HEK293 (cell line): ENCODE measurements at regions not wholly inside any gene's neighbourhood (a gene's known extent, or its start where the extent isn't known, plus 50 kb on each side); places are given as distances from the start of the nearest gene placed in this dataset.

ENCODE experiments used
- CTCF ChIA-PET: fragments of 350-600 bp; formaldehyde crosslinking; extraction: SDS; loops from one replicate; lab custom pipeline; 2021; ENCODE audit warnings: antibody characterized with exemption; lab: Yijun Ruan, JAX
- POLR2A ChIA-PET: fragments of 300-600 bp; formaldehyde crosslinking; extraction: SDS; loops from one replicate; lab custom pipeline; 2020; ENCODE audit warnings: antibody characterized with exemption, inconsistent platforms; lab: Yijun Ruan, JAX
- H3K27ac ChIP-seq: fragments of 200-500 bp; sonication (Bioruptor generic); 2 replicates; pipeline ENCODE4 v1.5.1; 2014; ENCODE audit warnings: low read depth, low read length, control low read depth, inconsistent platforms; ENCODE audit errors: extremely low read depth
- H3K36me3 ChIP-seq, 2 experiments: fragments of 200-500 bp in 1 of 2; sonication (Bioruptor generic) in 1 of 2; 1 replicate in 1 of 2; 2 replicates in 1 of 2; pipeline ENCODE4 v1.5.1; 2014 to 2017; ENCODE audit warnings: inconsistent platforms in 2 of 2, low read length in 2 of 2; ENCODE audit not compliant: control insufficient read depth in 2 of 2, insufficient read depth in 1 of 2
- H3K4me1 ChIP-seq: fragments of 200-500 bp; sonication (Bioruptor generic); 2 replicates; pipeline ENCODE4 v1.5.1; 2014; ENCODE audit warnings: mild to moderate bottlenecking, low read length, inconsistent platforms; ENCODE audit not compliant: control insufficient read depth, insufficient read depth
- H3K4me3 ChIP-seq: 2 replicates; pipeline ENCODE4 v1.5.1; 2011; ENCODE audit warnings: low read depth, mild to moderate bottlenecking, control low read depth, low read length, moderate library complexity
- H3K9me3 ChIP-seq: fragments of 200-500 bp; sonication (Bioruptor generic); 2 replicates; pipeline ENCODE4 v1.5.1; 2014; ENCODE audit warnings: low read depth, low read length, inconsistent platforms; ENCODE audit not compliant: control insufficient read depth, insufficient read depth
- AEBP2 ChIP-seq: fragments of 450-650 bp; formaldehyde crosslinking; IDR thresholded peaks from 2 replicates; pipeline ENCODE4 v1.5.1; 2016; ENCODE audit warnings: missing biosample characterization, missing genetic modification characterization, borderline replicate concordance
- HIC1 ChIP-seq: fragments of 450-650 bp; formaldehyde crosslinking; IDR thresholded peaks from 2 replicates; pipeline ENCODE4 v1.5.1; 2016; ENCODE audit warnings: missing biosample characterization, missing genetic modification characterization
- KLF10 ChIP-seq: fragments of 450-650 bp; IDR thresholded peaks from 2 replicates; pipeline ENCODE4 v1.5.1; 2018; ENCODE audit warnings: missing biosample characterization, mild to moderate bottlenecking, missing genetic modification characterization
- MEIS1 ChIP-seq: sonication (generic); formaldehyde crosslinking; IDR thresholded peaks from 2 replicates; pipeline ENCODE4 v1.8.1; 2022; ENCODE audit warnings: missing genetic modification reagents, mild to moderate bottlenecking, borderline replicate concordance
- PRDM4 ChIP-seq: fragments of 450-650 bp; formaldehyde crosslinking; IDR thresholded peaks from 2 replicates; pipeline ENCODE4 v1.5.1; 2017; ENCODE audit warnings: missing biosample characterization, missing genetic modification characterization
- SP3 ChIP-seq: fragments of 450-650 bp; formaldehyde crosslinking; IDR thresholded peaks from 2 replicates; pipeline ENCODE4 v1.5.1; 2016; ENCODE audit warnings: missing biosample characterization, missing genetic modification characterization
- ZBTB48 ChIP-seq: fragments of 450-650 bp; formaldehyde crosslinking; IDR thresholded peaks from 2 replicates; pipeline ENCODE4 v1.5.1; 2016; ENCODE audit warnings: missing biosample characterization, missing genetic modification characterization
- ZNF2 ChIP-seq: fragments of 450-650 bp; formaldehyde crosslinking; IDR thresholded peaks from 2 replicates; pipeline ENCODE4 v1.5.1; 2016; ENCODE audit warnings: missing biosample characterization, missing genetic modification characterization
- ZNF26 ChIP-seq: fragments of 450-650 bp; formaldehyde crosslinking; IDR thresholded peaks from 2 replicates; pipeline ENCODE4 v1.5.1; 2016; ENCODE audit warnings: missing biosample characterization, missing genetic modification characterization
- ZNF302 ChIP-seq: fragments of 450-650 bp; formaldehyde crosslinking; IDR thresholded peaks from 2 replicates; pipeline ENCODE4 v1.5.1; 2016; ENCODE audit warnings: missing biosample characterization, missing genetic modification characterization, low read depth
- ZNF366 ChIP-seq: fragments of 450-650 bp; formaldehyde crosslinking; conservative IDR thresholded peaks from 2 replicates; pipeline ENCODE4 v1.5.1; 2016; ENCODE audit warnings: missing biosample characterization, missing genetic modification characterization
- ZNF37A ChIP-seq: fragments of 450-650 bp; IDR thresholded peaks from 2 replicates; pipeline ENCODE4 v1.5.1; 2018; ENCODE audit warnings: missing biosample characterization, missing genetic modification characterization
- ZNF433 ChIP-seq: fragments of 450-650 bp; formaldehyde crosslinking; IDR thresholded peaks from 2 replicates; pipeline ENCODE4 v1.5.1; 2016; ENCODE audit warnings: missing biosample characterization, missing genetic modification characterization, low read depth
- ZNF449 ChIP-seq: fragments of 450-650 bp; formaldehyde crosslinking; IDR thresholded peaks from 2 replicates; pipeline ENCODE4 v1.5.1; 2017; ENCODE audit warnings: missing biosample characterization, mild to moderate bottlenecking, missing genetic modification characterization, moderate library complexity
- ZNF548 ChIP-seq: fragments of 450-650 bp; formaldehyde crosslinking; IDR thresholded peaks from 2 replicates; pipeline ENCODE4 v1.5.1; 2016; ENCODE audit warnings: missing biosample characterization, missing genetic modification characterization
- ZNF555 ChIP-seq: fragments of 450-650 bp; formaldehyde crosslinking; conservative IDR thresholded peaks from 2 replicates; pipeline ENCODE4 v1.5.1; 2017; ENCODE audit warnings: missing biosample characterization, mild to moderate bottlenecking, missing genetic modification characterization, inconsistent platforms
- ZNF558 ChIP-seq: fragments of 450-650 bp; formaldehyde crosslinking; IDR thresholded peaks from 2 replicates; pipeline ENCODE4 v1.5.1; 2016; ENCODE audit warnings: missing biosample characterization, missing genetic modification characterization
- ZNF580 ChIP-seq: fragments of 450-650 bp; formaldehyde crosslinking; IDR thresholded peaks from 2 replicates; pipeline ENCODE4 v1.5.1; 2016; ENCODE audit warnings: missing biosample characterization, missing genetic modification characterization
- ZNF645 ChIP-seq: fragments of 450-650 bp; formaldehyde crosslinking; IDR thresholded peaks from 2 replicates; pipeline ENCODE4; 2016; ENCODE audit warnings: missing biosample characterization, missing genetic modification characterization
- ZNF747 ChIP-seq: fragments of 450-650 bp; formaldehyde crosslinking; IDR thresholded peaks from 2 replicates; pipeline ENCODE4 v1.5.1; 2016; ENCODE audit warnings: missing biosample characterization, missing genetic modification characterization
- ZNF785 ChIP-seq: fragments of 450-650 bp; formaldehyde crosslinking; IDR thresholded peaks from 2 replicates; pipeline ENCODE4 v1.5.1; 2016; ENCODE audit warnings: missing biosample characterization, missing genetic modification characterization
- ZNF830 ChIP-seq: fragments of 450-650 bp; IDR thresholded peaks from 2 replicates; pipeline ENCODE4 v1.5.0; 2018; ENCODE audit warnings: missing biosample characterization, missing genetic modification characterization, low read depth, mild to moderate bottlenecking, moderate library complexity
- ZNF837 ChIP-seq: fragments of 450-650 bp; formaldehyde crosslinking; IDR thresholded peaks from 2 replicates; pipeline ENCODE4 v1.5.1; 2016; ENCODE audit warnings: missing biosample characterization, missing genetic modification characterization
- ZSCAN30 ChIP-seq: fragments of 450-650 bp; IDR thresholded peaks from 2 replicates; pipeline ENCODE4 v1.5.1; 2018; ENCODE audit warnings: missing biosample characterization, mild to moderate bottlenecking, missing genetic modification characterization, moderate library complexity

GRCh38 chr18:65278939-65279667 lies 471.7 kb upstream of the CDH7 start:
- POLR2A ChIA-PET = no interaction called here
- TF ChIP-seq ZNF302 (tag by site-specific recombination) (no peak), ZNF2 (no peak), ZNF837 (no peak), ZNF433 (no peak), SP3 (tag by site-specific recombination) (no peak), ZNF645 (tag by site-specific recombination) (no peak), ZBTB48 (no peak), ZNF26 (tag by site-specific recombination) (no peak), ZNF830 (tag by site-specific recombination) (no peak), ZNF555 (no peak), ZNF785 (no peak), ZNF747 (tag by site-specific recombination) (no peak), ZSCAN30 (no peak), ZNF580 (tag by site-specific recombination) (no peak), KLF10 (no peak), HIC1 (tag by site-specific recombination) (no peak)
- TF ChIP-seq, all 188 proteins: peak for 0
- no peaks in the 10 kb centered on the region for H3K9me3 ChIP-seq
- H3K4me3 ChIP-seq = no peak overlapping the region
- no peaks in the 10 kb centered on the region for H3K36me3 ChIP-seq
- CTCF ChIA-PET = no interaction called here
- no peaks in the 10 kb centered on the region for H3K4me1 ChIP-seq
- no peak overlapping the region for H3K27ac ChIP-seq

GRCh38 chr18:65269375-65269774 lies 481.4 kb upstream of the CDH7 start:
- no peaks in the 10 kb centered on the region for H3K36me3 ChIP-seq
- no peaks in the 10 kb centered on the region for H3K9me3 ChIP-seq
- POLR2A ChIA-PET = no interaction called here
- no peak overlapping the region for H3K4me3 ChIP-seq
- H3K4me1 ChIP-seq = no peaks in the 10 kb centered on the region
- CTCF ChIA-PET = no interaction called here
- no peak overlapping the region for H3K27ac ChIP-seq
- TF ChIP-seq PRDM4 (tag by site-specific recombination) = no peak
- TF ChIP-seq ZNF830 (tag by site-specific recombination) = no peak
- no peak for TF ChIP-seq ZNF37A (tag by site-specific recombination)
- TF ChIP-seq MEIS1 (CRISPR knock-in tag) = no peak
- TF ChIP-seq ZNF548 (tag by site-specific recombination) = no peak
- no peak for TF ChIP-seq ZNF449 (tag by site-specific recombination)
- no peak for TF ChIP-seq AEBP2 (tag by site-specific recombination)
- no peak for TF ChIP-seq ZNF366 (tag by site-specific recombination)
- TF ChIP-seq ZNF558 (tag by site-specific recombination) = no peak
